Liver (tissue), 3 donors: ENCODE measurements at regions not wholly inside any gene's neighbourhood (a gene's known extent, or its start where the extent isn't known, plus 50 kb on each side); places are given as distances from the start of the nearest gene placed in this dataset.

Experiments
- CTCF ChIP-seq: fragments of 150-350 bp; IDR thresholded peaks from 2 replicates; pipeline ENCODE4 v1.5.1; 2017; ENCODE audit warnings: improper control_type of control experiment, low read depth, low read length; ENCODE audit not compliant: missing input control
- EGR1 ChIP-seq, 2 donors: IDR thresholded peaks; 2 replicates each; pipeline ENCODE4 v1.6.1; 2016 to 2018; ENCODE audit warnings: antibody characterized with exemption in 2 of 2, low read depth in 2 of 2
- JUND ChIP-seq, 2 donors: IDR thresholded peaks; 2 replicates each; pipeline ENCODE4 v1.6.1; 2016; ENCODE audit warnings: antibody characterized with exemption in 2 of 2
- donor health status: healthy.
- donor health status: healthy.

- TF ChIP-seq EGR1 (IDR thresholded peaks at IDR 0.05; ENCODE audit: low read depth in 2 of 2) (no peak), JUND (IDR thresholded peaks at IDR 0.05) (no peak), CTCF (no peak)
These were observed 264.9 kb downstream of the BRD1 start for GRCh38 chr22:49562685-49563249.
